ENCODE measurements at regions not wholly inside any gene's neighbourhood (a gene's known extent, or its start where the extent isn't known, plus 50 kb on each side); places are given as distances from the start of the nearest gene placed in this dataset.

DNA sequence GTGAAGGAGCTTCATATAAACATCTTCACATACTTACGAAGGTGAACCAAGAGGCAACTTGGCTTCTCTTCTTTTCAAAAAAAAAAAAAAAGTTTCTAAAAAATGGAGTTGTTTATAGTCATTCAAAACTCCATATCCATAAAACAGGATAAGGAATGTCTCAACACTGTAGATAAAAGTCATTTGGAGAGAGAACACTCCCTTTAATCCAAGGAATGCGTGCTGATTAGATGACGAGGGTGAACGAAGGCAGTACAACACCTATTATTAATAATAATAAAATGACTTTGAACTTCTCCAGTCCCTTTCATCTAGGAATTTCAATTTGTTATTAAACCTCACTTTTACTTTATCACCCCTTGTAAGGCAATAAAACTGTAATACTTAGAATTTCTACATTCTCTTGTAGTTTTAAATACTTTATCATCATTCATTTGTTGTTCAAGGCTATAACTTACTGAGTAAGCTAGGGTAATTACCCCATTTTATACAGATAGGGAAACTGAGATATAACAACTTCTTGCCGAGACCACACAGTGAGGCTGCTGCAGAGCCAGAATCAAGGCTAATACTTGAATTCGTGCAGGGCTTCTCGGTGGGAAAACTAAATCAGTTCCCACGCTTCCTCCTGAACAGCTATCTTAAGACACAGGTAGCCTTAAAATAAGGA, 377.1 kb downstream of the EFNA5 start:
- DNase-seq (no peak), ATAC-seq (ENCODE audit: low FRiP score in 2 of 2) (no peak)

GRCh38 chr5:107291866-107292265, 378.9 kb downstream of the EFNA5 start:
- WGBS, 2 donors, result 73 to 87% methylated on average over 4 of the region's 4 CpGs
- no peak overlapping the region for H3K27ac ChIP-seq
- H3K9me3 ChIP-seq, result no peaks in the 10 kb centered on the region
- H3K4me3 ChIP-seq, result no peak overlapping the region
- no peaks in the 10 kb centered on the region for H3K27me3 ChIP-seq
- TF ChIP-seq POLR2A (IDR thresholded peaks at IDR 0.05) (no peak), EP300 (IDR thresholded peaks at IDR 0.05) (no peak)
- peaks cover 0 to 17% (median 9%) of the 10 kb centered on the region in 4 donors for H3K4me1 ChIP-seq
- ATAC-seq (ENCODE audit: low FRiP score in 2 of 2) (no peak), DNase-seq (no peak)
- no peaks in the 10 kb centered on the region for H3K36me3 ChIP-seq

More for the DNA sequence above, 377.1 kb downstream of the EFNA5 start:
- Histone ChIP-seq H3K36me3 (no peaks in the 10 kb centered on the region), H3K4me1 (peaks cover 0 to 17% (median 9%) of the 10 kb centered on the region in 4 donors), H3K4me3 (no peak overlapping the region), H3K27ac (no peak overlapping the region), H3K9me3 (no peaks in the 10 kb centered on the region), H3K27me3 (no peaks in the 10 kb centered on the region)
- TF ChIP-seq, protein P1, sequence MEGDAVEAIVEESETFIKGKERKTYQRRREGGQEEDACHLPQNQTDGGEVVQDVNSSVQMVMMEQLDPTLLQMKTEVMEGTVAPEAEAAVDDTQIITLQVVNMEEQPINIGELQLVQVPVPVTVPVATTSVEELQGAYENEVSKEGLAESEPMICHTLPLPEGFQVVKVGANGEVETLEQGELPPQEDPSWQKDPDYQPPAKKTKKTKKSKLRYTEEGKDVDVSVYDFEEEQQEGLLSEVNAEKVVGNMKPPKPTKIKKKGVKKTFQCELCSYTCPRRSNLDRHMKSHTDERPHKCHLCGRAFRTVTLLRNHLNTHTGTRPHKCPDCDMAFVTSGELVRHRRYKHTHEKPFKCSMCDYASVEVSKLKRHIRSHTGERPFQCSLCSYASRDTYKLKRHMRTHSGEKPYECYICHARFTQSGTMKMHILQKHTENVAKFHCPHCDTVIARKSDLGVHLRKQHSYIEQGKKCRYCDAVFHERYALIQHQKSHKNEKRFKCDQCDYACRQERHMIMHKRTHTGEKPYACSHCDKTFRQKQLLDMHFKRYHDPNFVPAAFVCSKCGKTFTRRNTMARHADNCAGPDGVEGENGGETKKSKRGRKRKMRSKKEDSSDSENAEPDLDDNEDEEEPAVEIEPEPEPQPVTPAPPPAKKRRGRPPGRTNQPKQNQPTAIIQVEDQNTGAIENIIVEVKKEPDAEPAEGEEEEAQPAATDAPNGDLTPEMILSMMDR (IDR thresholded peaks at IDR 0.05), result no peak
- TF ChIP-seq EP300 (IDR thresholded peaks at IDR 0.05) (no peak), POLR2A (IDR thresholded peaks at IDR 0.05) (no peak), POLR2AphosphoS5 (IDR thresholded peaks at IDR 0.05) (no peak)
- 30 to 32% methylated on average over 8 of the region's 8 CpGs for WGBS, 2 donors

DNA sequence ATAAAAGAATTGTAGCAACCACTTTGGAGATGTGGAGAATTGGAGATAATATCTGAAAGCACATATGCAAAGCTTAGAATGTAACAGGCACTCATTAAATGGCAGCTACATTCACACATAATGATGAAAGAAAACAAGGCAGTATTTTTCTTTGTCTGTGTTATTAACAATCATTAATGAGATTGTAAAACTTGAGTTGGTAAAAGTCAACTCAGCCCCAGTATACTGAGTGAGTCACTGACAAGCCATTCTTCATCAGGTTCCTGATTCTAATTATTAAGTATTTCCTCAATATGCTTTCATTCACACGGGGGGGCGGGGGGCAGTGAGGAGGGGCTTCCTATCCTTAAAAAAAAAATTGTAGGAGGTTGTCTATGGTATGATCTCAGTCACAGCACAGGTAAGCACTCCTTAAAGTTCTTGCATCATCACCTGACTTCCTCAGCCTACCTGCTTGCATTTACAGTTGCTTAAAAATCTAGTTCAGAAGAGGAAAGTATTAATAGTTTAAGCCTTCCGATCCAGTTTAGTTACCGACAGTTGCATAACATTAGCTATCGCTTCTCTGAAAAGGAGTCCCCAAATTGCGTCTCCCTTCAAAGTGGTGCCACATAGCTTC, 379.8 kb downstream of the EFNA5 start:
- Histone ChIP-seq H3K36me3 (no peaks in the 10 kb centered on the region), H3K4me3 (no peak overlapping the region), H3K4me1 (peaks cover 0 to 16% (median 9%) of the 10 kb centered on the region in 4 donors), H3K27me3 (no peaks in the 10 kb centered on the region), H3K9me3 (no peaks in the 10 kb centered on the region), H3K27ac (peak overlapping the region in 1 of 4 donors; percentile 7)
- ATAC-seq (ENCODE audit: low FRiP score in 2 of 2), result no peak
- DNase-seq, result peak in 1 of 2 donors; percentile 22
- TF ChIP-seq, protein P1 (IDR thresholded peaks at IDR 0.05), result no peak
- TF ChIP-seq EP300 (IDR thresholded peaks at IDR 0.05), result no peak
- no peak for TF ChIP-seq POLR2A (IDR thresholded peaks at IDR 0.05)
- TF ChIP-seq POLR2AphosphoS5 (IDR thresholded peaks at IDR 0.05), result no peak
- WGBS, 2 donors, result 61 to 67% methylated on average over 6 of the region's 6 CpGs

DNA sequence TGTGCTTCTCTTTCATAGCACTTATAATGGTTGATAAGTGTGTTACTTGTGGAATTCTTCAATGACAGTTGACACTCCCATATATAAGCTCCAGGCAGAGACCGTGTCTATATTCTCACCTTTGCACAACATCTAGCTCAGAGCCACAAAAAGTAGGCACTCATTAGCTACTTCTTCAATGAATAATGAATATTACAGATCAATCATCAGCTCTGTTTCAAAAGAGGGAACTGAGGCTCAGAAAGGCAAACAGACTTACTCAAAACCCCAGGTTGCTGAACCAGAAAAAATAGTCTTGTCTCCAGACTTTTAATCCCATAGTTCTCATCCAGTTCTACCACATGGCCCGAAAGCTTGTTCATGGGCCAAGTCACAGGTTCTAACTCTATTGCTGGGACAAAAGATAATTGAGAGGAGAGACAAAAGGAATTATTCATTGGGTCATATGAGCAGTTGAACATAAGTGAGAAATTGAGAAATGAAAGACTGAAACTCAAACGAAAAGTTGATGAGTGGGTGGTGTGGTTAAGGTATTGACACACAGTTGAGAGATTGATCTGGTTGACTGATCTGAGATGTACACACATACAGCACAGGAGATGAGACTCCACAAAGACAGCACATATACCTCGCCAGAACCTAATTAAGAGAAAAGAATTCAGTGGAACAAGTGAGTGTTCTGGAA, 381.6 kb downstream of the EFNA5 start:
- ATAC-seq (ENCODE audit: low FRiP score in 2 of 2), result no peak
- Histone ChIP-seq H3K9me3 (no peaks in the 10 kb centered on the region), H3K4me1 (peaks cover 0 to 7% (median 4%) of the 10 kb centered on the region in 4 donors), H3K27me3 (no peaks in the 10 kb centered on the region), H3K36me3 (no peaks in the 10 kb centered on the region), H3K27ac (no peak overlapping the region), H3K4me3 (no peak overlapping the region)
- 78 to 84% methylated on average over 4 of the region's 4 CpGs for WGBS, 2 donors
- no peak for DNase-seq
- TF ChIP-seq POLR2AphosphoS5 (IDR thresholded peaks at IDR 0.05), result no peak
- TF ChIP-seq EP300 (IDR thresholded peaks at IDR 0.05), result no peak

DNA sequence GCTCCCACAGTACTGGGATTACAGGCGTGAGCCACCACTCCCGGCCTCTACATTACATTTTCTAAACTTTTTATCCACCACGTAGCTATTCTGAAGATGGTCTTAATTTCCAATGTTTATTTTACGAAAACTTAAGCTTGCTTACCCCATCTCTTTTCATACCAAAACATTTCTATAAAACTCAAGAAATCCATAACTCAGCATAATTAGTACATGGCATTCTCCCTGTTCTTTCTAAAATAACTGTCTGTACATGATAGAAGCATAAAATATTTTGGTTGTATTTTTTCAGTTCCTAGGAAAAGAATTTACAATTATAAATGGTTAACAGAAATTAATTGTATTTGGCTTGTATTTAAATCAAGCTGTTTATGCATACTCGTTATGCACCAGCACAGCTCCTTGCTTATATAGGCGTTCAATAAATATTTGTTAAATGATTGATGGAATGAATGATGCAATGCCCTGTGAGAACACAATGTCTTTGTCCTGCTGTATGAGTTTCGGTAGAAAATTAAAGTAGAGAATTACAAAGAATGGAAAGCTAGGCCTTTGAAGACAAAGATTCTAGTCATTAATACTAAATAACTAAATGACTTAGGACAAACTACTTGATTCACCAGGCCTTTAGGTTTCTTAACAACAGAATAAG, 384.2 kb downstream of the EFNA5 start:
- Histone ChIP-seq H3K4me1 (no peaks in the 10 kb centered on the region), H3K27me3 (no peaks in the 10 kb centered on the region), H3K27ac (no peak overlapping the region), H3K9me3 (no peaks in the 10 kb centered on the region), H3K36me3 (no peaks in the 10 kb centered on the region), H3K4me3 (no peak overlapping the region)
- TF ChIP-seq, protein P1 (IDR thresholded peaks at IDR 0.05), result no peak
- TF ChIP-seq POLR2A (IDR thresholded peaks at IDR 0.05) (no peak), POLR2AphosphoS5 (IDR thresholded peaks at IDR 0.05) (no peak)
- WGBS, 2 donors, result 84 to 88% methylated on average over 7 of the region's 7 CpGs
- no peak for DNase-seq
- no peak for ATAC-seq (ENCODE audit: low FRiP score in 2 of 2)
